Right lobe of liver (tissue), 6 donors: ENCODE measurements at regions not wholly inside any gene's neighbourhood (a gene's known extent, or its start where the extent isn't known, plus 50 kb on each side); places are given as distances from the start of the nearest gene placed in this dataset.

ENCODE experiments used
- ATAC-seq, 4 donors: fragments of 200-7000 bp; cut with Tn5 transposase; one replicate each; pipeline ENCODE4 v1.9.1; 2020; ENCODE audit warnings: mild to moderate bottlenecking in 4 of 4, moderate library complexity in 4 of 4
- DNase-seq, 3 donors: peaks; one replicate each; pipeline ENCODE4 v3.0.0-alpha.2; 2020
- H3K27ac ChIP-seq, 3 donors: fragments of 200-600 bp; one replicate each; pipeline ENCODE4 v1.8.0; 2022
- H3K27me3 ChIP-seq, 2 donors: fragments of 200-600 bp; one replicate each; pipeline ENCODE4 v1.8.0; 2022
- H3K36me3 ChIP-seq, 4 donors: fragments of 200-600 bp; sonication (generic) in 1 of 4; one replicate each; pipeline versions ENCODE4 v1.5.1 to v1.8.0; 2017 to 2022; ENCODE audit warnings: control low read depth in 1 of 4
- H3K4me1 ChIP-seq, 4 donors: fragments of 200-600 bp; sonication (generic) in 1 of 4; one replicate each; pipeline versions ENCODE4 v1.5.1 to v1.8.0; 2017 to 2022; ENCODE audit warnings: control low read depth in 1 of 4
- H3K4me3 ChIP-seq, 3 donors: fragments of 200-600 bp; one replicate each; pipeline ENCODE4 v1.8.0; 2022
- H3K9me3 ChIP-seq, 4 donors: fragments of 200-600 bp; sonication (generic) in 1 of 4; one replicate each; pipeline versions ENCODE4 v1.5.1 to v1.8.0; 2017 to 2022; ENCODE audit warnings: control low read depth in 1 of 4
- CTCF ChIP-seq, 4 donors: fragments of 200-600 bp in 3 of 4; fragments of 450-650 bp in 1 of 4; IDR thresholded peaks; one replicate each; pipeline versions ENCODE4 v1.5.1 to v1.8.0; 2016 to 2022; ENCODE audit warnings: antibody characterized with exemption in 4 of 4, mild to moderate bottlenecking in 2 of 4
- POLR2A ChIP-seq: fragments of 450-650 bp; IDR thresholded peaks from one replicate; pipeline ENCODE4 v1.6.1; 2017; ENCODE audit warnings: antibody characterized with exemption, mild to moderate bottlenecking
- WGBS: methylation state at CpG from one replicate; pipeline ENCODE4 v1.1.6; 2018; ENCODE audit warnings: low coverage, low lambda C conversion rate; ENCODE audit not compliant: insufficient coverage; ENCODE audit errors: missing lambda C conversion rate; 5-methylcytosine and 5-hydroxymethylcytosine counted together
- intact Hi-C, 2 donors: fragments of 100-400 bp; cut with DNase I; formaldehyde crosslinking; loops; one replicate each; pipeline versions ENCODE4 v1.11.2 to v1.14.1; 2022
- donor health status: DM: no; HTN: yes; CAD: no.
- donor health status: DM: no; HTN: no; CAD: no.
- donor health status: DM: no; HTN: no; CAD: no.
- donor health status: DM: no; HTN: yes; CAD: no.
- donor health status: DM: no; HTN: yes; CAD: no.

GRCh38 chr4:125187226-125188176 lies 127.3 kb upstream of the FAT4 start:
- no peak for DNase-seq
- intact Hi-C loops = no loop called here
- 59% methylated on average over 4 of the region's 4 CpGs for WGBS
- Histone ChIP-seq H3K4me1 (no peaks in the 10 kb centered on the region), H3K27me3 (no peaks in the 10 kb centered on the region), H3K36me3 (no peaks in the 10 kb centered on the region), H3K27ac (no peak overlapping the region), H3K4me3 (no peak overlapping the region), H3K9me3 (no peaks in the 10 kb centered on the region)
- ATAC-seq = no peak
- TF ChIP-seq POLR2A (no peak), CTCF (IDR thresholded peaks at IDR 0.05) (no peak)

- Histone ChIP-seq H3K27ac (no peak overlapping the region), H3K36me3 (no peaks in the 10 kb centered on the region), H3K4me3 (no peak overlapping the region), H3K27me3 (no peaks in the 10 kb centered on the region), H3K4me1 (no peaks in the 10 kb centered on the region), H3K9me3 (no peaks in the 10 kb centered on the region)
- DNase-seq (no peak), ATAC-seq (no peak)
- TF ChIP-seq POLR2A = no peak
- no peak for TF ChIP-seq CTCF (IDR thresholded peaks at IDR 0.05)
- intact Hi-C loops = no loop called here
- 72% methylated on average over 3 of the region's 3 CpGs for WGBS
Measured at GRCh38 chr4:125184116-125184515, 130.6 kb upstream of the FAT4 start.

GRCh38 chr4:125181804-125182203 lies 133.0 kb upstream of the FAT4 start:
- no peak overlapping the region for H3K27ac ChIP-seq
- no peak for DNase-seq
- intact Hi-C loops = no loop called here
- H3K36me3 ChIP-seq = no peaks in the 10 kb centered on the region
- no peak for TF ChIP-seq CTCF (IDR thresholded peaks at IDR 0.05)
- TF ChIP-seq POLR2A = no peak
- no peak overlapping the region for H3K4me3 ChIP-seq
- WGBS = 59% methylated on average over 3 of the region's 3 CpGs
- no peaks in the 10 kb centered on the region for H3K27me3 ChIP-seq
- H3K4me1 ChIP-seq = no peaks in the 10 kb centered on the region
- no peak for ATAC-seq
- no peaks in the 10 kb centered on the region for H3K9me3 ChIP-seq

GRCh38 chr4:125179727-125180126 lies 135.0 kb upstream of the FAT4 start:
- H3K4me3 ChIP-seq = no peak overlapping the region
- intact Hi-C loops = no loop called here
- ATAC-seq (no peak), DNase-seq (no peak)
- no peaks in the 10 kb centered on the region for H3K36me3 ChIP-seq
- no peaks in the 10 kb centered on the region for H3K4me1 ChIP-seq
- no peak overlapping the region for H3K27ac ChIP-seq
- no peaks in the 10 kb centered on the region for H3K9me3 ChIP-seq
- H3K27me3 ChIP-seq = no peaks in the 10 kb centered on the region
- no peak for TF ChIP-seq POLR2A
- TF ChIP-seq CTCF (IDR thresholded peaks at IDR 0.05) = no peak
- WGBS = 74% methylated on average over 4 of the region's 4 CpGs
